GM11168 (cell line): ENCODE measurements at regions not wholly inside any gene's neighbourhood (a gene's known extent, or its start where the extent isn't known, plus 50 kb on each side); places are given as distances from the start of the nearest gene placed in this dataset.
"Not testable (repeated sequence)": the region's sequence is repeated elsewhere in the genome, so short reads cannot be mapped to it uniquely, and the experiment has no call there.

Experiments
- in situ Hi-C: fragments of 300-500 bp; cut with MboI; formaldehyde crosslinking; loops from one replicate; pipeline ENCODE4 v1.12.0; 2022; ENCODE audit warnings: low sequenced_read_pairs; ENCODE audit not compliant: unreplicated experiment

GRCh38 chr18:22690556-22690955 is 242.6 kb upstream of the RBBP8 start:
- in situ Hi-C loops, result no loop called here

GRCh38 chr18:22691946-22692710 is 241.0 kb upstream of the RBBP8 start:
- in situ Hi-C loops, result no loop called here

GRCh38 chr18:22694954-22695353 is 238.2 kb upstream of the RBBP8 start:
- in situ Hi-C loops, result no loop called here

GRCh38 chr18:22695674-22696073 is 237.5 kb upstream of the RBBP8 start:
- in situ Hi-C loops, result no loop called here

- in situ Hi-C loops, result no loop called here
These were observed 235.6 kb upstream of the RBBP8 start for GRCh38 chr18:22697561-22697960.

GRCh38 chr18:22698711-22699110 is 234.4 kb upstream of the RBBP8 start:
- in situ Hi-C loops, result no loop called here

GRCh38 chr18:22699629-22700028 is 233.5 kb upstream of the RBBP8 start:
- in situ Hi-C loops, result no loop called here

GRCh38 chr18:22700920-22701319 is 232.2 kb upstream of the RBBP8 start:
- in situ Hi-C loops, result no loop called here

- in situ Hi-C loops, result no loop called here
These were observed 231.8 kb upstream of the RBBP8 start for GRCh38 chr18:22701326-22701725.

GRCh38 chr18:22701795-22702194 is 231.3 kb upstream of the RBBP8 start:
- in situ Hi-C loops, result no loop called here

GRCh38 chr18:22702806-22703205 is 230.3 kb upstream of the RBBP8 start:
- in situ Hi-C loops, result no loop called here

- in situ Hi-C loops, result no loop called here
These were observed 229.1 kb upstream of the RBBP8 start for GRCh38 chr18:22703883-22704585.

- in situ Hi-C loops, result no loop called here
These were observed 228.6 kb upstream of the RBBP8 start for GRCh38 chr18:22704586-22704918.

GRCh38 chr18:22705328-22705727 is 227.8 kb upstream of the RBBP8 start:
- in situ Hi-C loops, result no loop called here

- in situ Hi-C loops, result not testable (repeated sequence)
These were observed 227.1 kb upstream of the RBBP8 start for GRCh38 chr18:22706025-22706424.

GRCh38 chr18:22709288-22710060 is 223.7 kb upstream of the RBBP8 start:
- in situ Hi-C loops, result no loop called here

- in situ Hi-C loops, result no loop called here
These were observed 222.4 kb upstream of the RBBP8 start for GRCh38 chr18:22710673-22711191.

GRCh38 chr18:22711192-22711685 is 221.9 kb upstream of the RBBP8 start:
- in situ Hi-C loops, result no loop called here

GRCh38 chr18:22713511-22713910 is 219.6 kb upstream of the RBBP8 start:
- in situ Hi-C loops, result no loop called here

- in situ Hi-C loops, result not testable (repeated sequence)
These were observed 215.6 kb upstream of the RBBP8 start for GRCh38 chr18:22717536-22717935.

GRCh38 chr18:22723221-22723620 is 209.9 kb upstream of the RBBP8 start:
- in situ Hi-C loops, result no loop called here
